OCI-LY3 (cell line): ENCODE measurements at regions not wholly inside any gene's neighbourhood (a gene's known extent, or its start where the extent isn't known, plus 50 kb on each side); places are given as distances from the start of the nearest gene placed in this dataset.

Experiments used
- EZH2phosphoT487 ChIP-seq: fragments of 200-600 bp; shearing (Covaris generic); IDR thresholded peaks from 2 replicates; pipeline ENCODE4 v1.6.1; 2018; ENCODE audit warnings: antibody characterized with exemption, mixed run types, low read depth
- TF ChIP-seq, protein P1 (sequence below): fragments of 200-600, 300-600 bp; sonication (generic); IDR thresholded peaks from 2 replicates; pipeline ENCODE4 v1.5.1; 2014; ENCODE audit warnings: antibody characterized with exemption, low read length, low read depth

DNA sequence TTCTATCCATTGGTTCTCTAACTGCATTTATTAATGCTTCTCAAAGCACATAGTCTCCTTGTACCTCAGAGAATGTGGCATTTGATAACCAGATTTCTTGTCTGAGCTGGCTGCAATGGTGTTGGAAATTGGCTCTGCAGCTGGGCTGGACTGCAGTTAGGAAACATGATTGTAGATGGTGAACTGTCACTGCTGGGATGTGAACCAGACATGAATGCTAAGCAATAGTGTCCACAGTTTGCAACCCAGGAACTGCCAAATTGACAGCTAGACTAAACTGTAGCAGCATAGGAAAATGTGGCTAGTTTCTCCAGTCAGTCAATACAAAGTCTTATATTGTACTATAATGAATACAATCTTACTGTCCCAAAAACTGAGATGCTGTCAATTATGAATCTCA is 656.6 kb upstream of the GOLIM4 start:
- TF ChIP-seq, protein P1, sequence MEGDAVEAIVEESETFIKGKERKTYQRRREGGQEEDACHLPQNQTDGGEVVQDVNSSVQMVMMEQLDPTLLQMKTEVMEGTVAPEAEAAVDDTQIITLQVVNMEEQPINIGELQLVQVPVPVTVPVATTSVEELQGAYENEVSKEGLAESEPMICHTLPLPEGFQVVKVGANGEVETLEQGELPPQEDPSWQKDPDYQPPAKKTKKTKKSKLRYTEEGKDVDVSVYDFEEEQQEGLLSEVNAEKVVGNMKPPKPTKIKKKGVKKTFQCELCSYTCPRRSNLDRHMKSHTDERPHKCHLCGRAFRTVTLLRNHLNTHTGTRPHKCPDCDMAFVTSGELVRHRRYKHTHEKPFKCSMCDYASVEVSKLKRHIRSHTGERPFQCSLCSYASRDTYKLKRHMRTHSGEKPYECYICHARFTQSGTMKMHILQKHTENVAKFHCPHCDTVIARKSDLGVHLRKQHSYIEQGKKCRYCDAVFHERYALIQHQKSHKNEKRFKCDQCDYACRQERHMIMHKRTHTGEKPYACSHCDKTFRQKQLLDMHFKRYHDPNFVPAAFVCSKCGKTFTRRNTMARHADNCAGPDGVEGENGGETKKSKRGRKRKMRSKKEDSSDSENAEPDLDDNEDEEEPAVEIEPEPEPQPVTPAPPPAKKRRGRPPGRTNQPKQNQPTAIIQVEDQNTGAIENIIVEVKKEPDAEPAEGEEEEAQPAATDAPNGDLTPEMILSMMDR = no peak
- no peak for TF ChIP-seq EZH2phosphoT487
